ENCODE measurements at regions not wholly inside any gene's neighbourhood (a gene's known extent, or its start where the extent isn't known, plus 50 kb on each side); places are given as distances from the start of the nearest gene placed in this dataset.

- DNase-seq (ENCODE audit: low spot score) = no peak
Observed at GRCh38 chr10:104505521-104506042, 135.5 kb upstream of the SORCS3 start.

GRCh38 chr10:104509981-104510380 lies 131.1 kb upstream of the SORCS3 start:
- DNase-seq (ENCODE audit: low spot score) = no peak

- DNase-seq (ENCODE audit: low spot score) = no peak
Observed at GRCh38 chr10:104510644-104511043, 130.4 kb upstream of the SORCS3 start.

- no peak for DNase-seq (ENCODE audit: low spot score)
Observed at GRCh38 chr10:104512800-104513199, 128.3 kb upstream of the SORCS3 start.

GRCh38 chr10:104515678-104516199 lies 125.4 kb upstream of the SORCS3 start:
- DNase-seq (ENCODE audit: low spot score) = no peak

- DNase-seq (ENCODE audit: low spot score) = no peak
Observed at GRCh38 chr10:104516986-104517385, 124.1 kb upstream of the SORCS3 start.

- DNase-seq (ENCODE audit: low spot score) = no peak
Observed at GRCh38 chr10:104517946-104518345, 123.1 kb upstream of the SORCS3 start.

GRCh38 chr10:104518891-104519290 lies 122.2 kb upstream of the SORCS3 start:
- no peak for DNase-seq (ENCODE audit: low spot score)

GRCh38 chr10:104520653-104521052 lies 120.4 kb upstream of the SORCS3 start:
- DNase-seq (ENCODE audit: low spot score) = no peak

GRCh38 chr10:104521901-104522694 lies 119.0 kb upstream of the SORCS3 start:
- no peak for DNase-seq (ENCODE audit: low spot score)

GRCh38 chr10:104526188-104526587 lies 114.9 kb upstream of the SORCS3 start:
- no peak for DNase-seq (ENCODE audit: low spot score)

GRCh38 chr10:104527013-104527412 lies 114.1 kb upstream of the SORCS3 start:
- no peak for DNase-seq (ENCODE audit: low spot score)

GRCh38 chr10:104540181-104540580 lies 100.9 kb upstream of the SORCS3 start:
- DNase-seq (ENCODE audit: low spot score) = peak; percentile 32

- no peak for DNase-seq (ENCODE audit: low spot score)
Observed at GRCh38 chr10:104541820-104542219, 99.3 kb upstream of the SORCS3 start.

GRCh38 chr10:104546336-104546735 lies 94.8 kb upstream of the SORCS3 start:
- DNase-seq (ENCODE audit: low spot score) = no peak

GRCh38 chr10:104546756-104547155 lies 94.3 kb upstream of the SORCS3 start:
- no peak for DNase-seq (ENCODE audit: low spot score)

- DNase-seq (ENCODE audit: low spot score) = peak; percentile 19
Observed at GRCh38 chr10:104548090-104548489, 93.0 kb upstream of the SORCS3 start.

GRCh38 chr10:104556831-104557230 lies 84.3 kb upstream of the SORCS3 start:
- DNase-seq (ENCODE audit: low spot score) = no peak

- no peak for DNase-seq (ENCODE audit: low spot score)
Observed at GRCh38 chr10:104557966-104558365, 83.1 kb upstream of the SORCS3 start.

- no peak for DNase-seq (ENCODE audit: low spot score)
Observed at GRCh38 chr10:104559935-104560334, 81.2 kb upstream of the SORCS3 start.

- no peak for DNase-seq (ENCODE audit: low spot score)
Observed at GRCh38 chr10:104563051-104563450, 78.0 kb upstream of the SORCS3 start.

GRCh38 chr10:104563548-104563947 lies 77.5 kb upstream of the SORCS3 start:
- no peak for DNase-seq (ENCODE audit: low spot score)

GRCh38 chr10:104574427-104574826 lies 66.7 kb upstream of the SORCS3 start:
- no peak for DNase-seq (ENCODE audit: low spot score)

- no peak for DNase-seq (ENCODE audit: low spot score)
Observed at GRCh38 chr10:104574838-104575237, 66.3 kb upstream of the SORCS3 start.
